Left lung (tissue), 4 donors: ENCODE measurements at regions not wholly inside any gene's neighbourhood (a gene's known extent, or its start where the extent isn't known, plus 50 kb on each side); places are given as distances from the start of the nearest gene placed in this dataset.

Source experiments
- ATAC-seq: fragments of 200-7000 bp; cut with Tn5 transposase; one replicate; pipeline ENCODE4 v1.9.1; 2020; ENCODE audit warnings: moderate library complexity
- DNase-seq, 4 donors: peaks; one replicate each; pipeline ENCODE4 v3.0.0-alpha.2; 2013 to 2020
- H3K27ac ChIP-seq, 2 donors: fragments of 200-600 bp; sonication (generic) in 1 of 2; one replicate each; pipeline versions ENCODE4 v1.5.0 to v1.8.0; 2020 to 2021
- H3K27me3 ChIP-seq, 2 donors: fragments of 200-600 bp; sonication (generic) in 1 of 2; one replicate each; pipeline versions ENCODE4 v1.5.0 to v1.8.0; 2020 to 2021
- H3K36me3 ChIP-seq, 2 donors: fragments of 200-600 bp; sonication (generic) in 1 of 2; one replicate each; pipeline versions ENCODE4 v1.5.0 to v1.8.0; 2020 to 2021
- H3K4me1 ChIP-seq, 2 donors: fragments of 200-600 bp; one replicate each; pipeline ENCODE4 v1.8.0; 2021
- H3K4me3 ChIP-seq, 2 donors: fragments of 200-600 bp; sonication (generic) in 1 of 2; one replicate each; pipeline versions ENCODE4 v1.5.0 to v1.8.0; 2020 to 2021; ENCODE audit warnings: mild to moderate bottlenecking in 1 of 2
- H3K9me3 ChIP-seq, 2 donors: fragments of 200-600 bp; sonication (generic) in 1 of 2; one replicate each; pipeline versions ENCODE4 v1.5.0 to v1.8.0; 2020 to 2021
- intact Hi-C, 2 donors: fragments of 100-400 bp; cut with DNase I; formaldehyde crosslinking; loops; one replicate each; pipeline versions ENCODE4 v1.11.2 to v1.14.2; 2022
- TF ChIP-seq, protein P1 (sequence below), 2 donors: fragments of 200-600 bp; sonication (generic) in 1 of 2; IDR thresholded peaks; one replicate each; pipeline versions ENCODE4 v1.5.0 to v1.8.0; 2021; ENCODE audit warnings: antibody characterized with exemption in 2 of 2
- donor health status: DM: no; HTN: yes; CAD: no.
- donor health status: DM: no; HTN: no; CAD: no.

DNA sequence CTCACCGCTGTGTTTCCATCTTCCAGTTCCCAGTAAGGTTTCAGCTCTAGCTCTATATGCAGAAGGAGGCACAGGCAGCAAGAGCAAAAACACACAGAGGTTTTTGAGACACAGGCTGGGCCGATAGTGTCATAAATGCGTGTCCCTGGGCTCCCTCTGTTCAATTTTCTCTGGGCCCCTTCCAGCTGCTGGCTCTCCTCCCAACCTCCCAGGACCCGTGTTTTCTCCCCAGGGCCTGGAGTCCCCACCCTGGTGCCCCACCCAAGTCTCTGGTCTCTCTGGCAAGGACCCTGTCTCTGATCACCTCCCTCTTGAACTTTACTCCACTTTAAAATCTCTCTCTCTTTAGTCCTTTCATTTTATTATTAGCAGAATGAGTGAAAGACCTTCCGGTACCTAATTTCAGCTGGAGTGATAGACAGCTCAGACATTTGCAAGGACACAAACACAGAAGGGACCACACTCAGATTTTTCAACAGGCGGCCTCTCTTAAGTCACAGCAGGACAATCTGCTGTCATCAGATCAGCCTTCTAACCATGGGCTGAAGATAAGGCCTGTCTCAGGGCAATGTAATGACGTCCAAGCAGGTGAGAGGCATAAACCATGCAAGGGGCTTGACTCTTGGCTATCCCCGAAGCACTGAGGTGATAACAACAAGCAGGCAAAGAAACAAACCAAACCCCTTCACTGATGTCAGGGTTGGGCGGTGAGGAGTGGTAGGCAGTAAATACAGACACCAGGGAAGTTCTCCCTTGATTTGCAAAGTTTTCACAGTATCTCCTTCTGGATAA, 190.0 kb upstream of the IRS2 start:
- H3K27me3 ChIP-seq = peaks cover 0 to 5% of the 10 kb centered on the region in 2 donors
- ATAC-seq (no peak), DNase-seq (no peak)
- H3K4me3 ChIP-seq = no peak overlapping the region
- H3K27ac ChIP-seq = no peak overlapping the region
- TF ChIP-seq, protein P1, sequence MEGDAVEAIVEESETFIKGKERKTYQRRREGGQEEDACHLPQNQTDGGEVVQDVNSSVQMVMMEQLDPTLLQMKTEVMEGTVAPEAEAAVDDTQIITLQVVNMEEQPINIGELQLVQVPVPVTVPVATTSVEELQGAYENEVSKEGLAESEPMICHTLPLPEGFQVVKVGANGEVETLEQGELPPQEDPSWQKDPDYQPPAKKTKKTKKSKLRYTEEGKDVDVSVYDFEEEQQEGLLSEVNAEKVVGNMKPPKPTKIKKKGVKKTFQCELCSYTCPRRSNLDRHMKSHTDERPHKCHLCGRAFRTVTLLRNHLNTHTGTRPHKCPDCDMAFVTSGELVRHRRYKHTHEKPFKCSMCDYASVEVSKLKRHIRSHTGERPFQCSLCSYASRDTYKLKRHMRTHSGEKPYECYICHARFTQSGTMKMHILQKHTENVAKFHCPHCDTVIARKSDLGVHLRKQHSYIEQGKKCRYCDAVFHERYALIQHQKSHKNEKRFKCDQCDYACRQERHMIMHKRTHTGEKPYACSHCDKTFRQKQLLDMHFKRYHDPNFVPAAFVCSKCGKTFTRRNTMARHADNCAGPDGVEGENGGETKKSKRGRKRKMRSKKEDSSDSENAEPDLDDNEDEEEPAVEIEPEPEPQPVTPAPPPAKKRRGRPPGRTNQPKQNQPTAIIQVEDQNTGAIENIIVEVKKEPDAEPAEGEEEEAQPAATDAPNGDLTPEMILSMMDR (IDR thresholded peaks at IDR 0.05) = no peak
- H3K4me1 ChIP-seq = no peaks in the 10 kb centered on the region
- intact Hi-C loops = no loop called here
- H3K9me3 ChIP-seq = no peaks in the 10 kb centered on the region
- no peaks in the 10 kb centered on the region for H3K36me3 ChIP-seq

GRCh38 chr13:109974354-109974753, 188.0 kb upstream of the IRS2 start:
- TF ChIP-seq, protein P1 (IDR thresholded peaks at IDR 0.05) = no peak
- intact Hi-C loops = no loop called here
- H3K9me3 ChIP-seq = peaks cover 0 to 7% of the 10 kb centered on the region in 2 donors

DNA sequence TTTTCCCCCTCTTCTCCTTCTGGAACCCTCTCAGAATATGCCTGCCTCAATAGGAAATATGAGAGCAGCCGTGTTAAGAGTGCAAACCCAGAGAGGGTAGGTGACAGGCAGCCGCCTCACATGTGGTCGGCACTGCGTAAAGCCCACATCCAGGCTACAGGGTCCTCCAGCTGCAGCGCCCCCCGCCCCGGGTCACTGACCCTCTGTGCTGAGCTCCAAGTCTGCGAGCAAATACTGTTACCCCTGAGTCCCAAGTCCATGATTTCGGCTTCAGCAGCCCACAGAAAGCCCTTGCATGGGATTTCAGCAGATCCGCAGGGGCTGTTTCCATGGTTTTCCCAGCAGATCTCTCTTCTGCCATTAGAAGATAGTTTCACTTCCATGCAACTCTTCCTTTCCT, 186.9 kb upstream of the IRS2 start:
- TF ChIP-seq, protein P1 (IDR thresholded peaks at IDR 0.05) = no peak
- Histone ChIP-seq H3K36me3 (no peaks in the 10 kb centered on the region), H3K4me1 (no peaks in the 10 kb centered on the region), H3K27me3 (peaks cover 0 to 5% of the 10 kb centered on the region in 2 donors), H3K4me3 (no peak overlapping the region), H3K9me3 (peaks cover 0 to 7% of the 10 kb centered on the region in 2 donors), H3K27ac (no peak overlapping the region)
- intact Hi-C loops = no loop called here
- DNase-seq (no peak), ATAC-seq (no peak)

More at GRCh38 chr13:109974354-109974753, 188.0 kb upstream of the IRS2 start:
- no peak for DNase-seq
- Histone ChIP-seq H3K27me3 (peaks cover 0 to 5% of the 10 kb centered on the region in 2 donors), H3K4me3 (no peak overlapping the region), H3K36me3 (no peaks in the 10 kb centered on the region), H3K27ac (no peak overlapping the region), H3K4me1 (no peaks in the 10 kb centered on the region)
- ATAC-seq = no peak

- H3K9me3 ChIP-seq = peaks cover 0 to 7% of the 10 kb centered on the region in 2 donors
- H3K27me3 ChIP-seq = peaks cover 0 to 5% of the 10 kb centered on the region in 2 donors
- H3K4me1 ChIP-seq = no peaks in the 10 kb centered on the region
- no peak overlapping the region for H3K4me3 ChIP-seq
- DNase-seq (no peak), ATAC-seq (no peak)
- no peak overlapping the region for H3K27ac ChIP-seq
- no peaks in the 10 kb centered on the region for H3K36me3 ChIP-seq
- intact Hi-C loops = no loop called here
- TF ChIP-seq, protein P1 (IDR thresholded peaks at IDR 0.05) = no peak
Measured at GRCh38 chr13:109971456-109972090, 185.2 kb upstream of the IRS2 start.

DNA sequence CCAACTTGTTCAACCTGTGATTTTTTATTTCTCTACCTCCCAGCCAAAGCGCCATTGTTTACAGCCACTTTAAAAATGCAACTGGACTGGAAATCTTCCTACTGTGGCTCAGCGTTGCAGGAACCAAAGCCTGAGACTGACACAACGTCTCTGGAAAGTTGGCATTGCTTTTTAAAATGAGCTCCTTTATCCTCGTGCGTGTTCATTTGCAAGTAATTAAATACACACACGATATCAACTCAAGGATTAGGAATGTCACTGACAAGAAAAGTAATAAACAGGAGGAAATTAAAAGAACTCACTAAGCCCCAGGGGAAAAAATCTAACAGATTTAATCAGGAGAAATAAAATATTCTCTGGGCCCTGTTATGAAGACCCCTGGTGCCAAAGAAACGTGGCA, 184.6 kb upstream of the IRS2 start:
- peaks cover 0 to 5% of the 10 kb centered on the region in 2 donors for H3K27me3 ChIP-seq
- H3K36me3 ChIP-seq = no peaks in the 10 kb centered on the region
- H3K4me3 ChIP-seq = no peak overlapping the region
- ATAC-seq (no peak), DNase-seq (no peak)
- H3K9me3 ChIP-seq = peaks cover 0 to 7% of the 10 kb centered on the region in 2 donors
- H3K27ac ChIP-seq = no peak overlapping the region
- TF ChIP-seq, protein P1 (IDR thresholded peaks at IDR 0.05) = no peak
- intact Hi-C loops = no loop called here
- H3K4me1 ChIP-seq = no peaks in the 10 kb centered on the region
